CD4-positive, alpha-beta T cell treated with Interleukin-17A for 4 hours (primary cell): ENCODE measurements at regions not wholly inside any gene's neighbourhood (a gene's known extent, or its start where the extent isn't known, plus 50 kb on each side); places are given as distances from the start of the nearest gene placed in this dataset.
A peak's percentile ranks its signal among the peaks of the same experiment; 100 is the strongest.

Experiments used
- DNase-seq: peaks from one replicate; pipeline ENCODE4 v3.0.0-alpha.2; 2020; ENCODE audit warnings: mixed read lengths

DNA sequence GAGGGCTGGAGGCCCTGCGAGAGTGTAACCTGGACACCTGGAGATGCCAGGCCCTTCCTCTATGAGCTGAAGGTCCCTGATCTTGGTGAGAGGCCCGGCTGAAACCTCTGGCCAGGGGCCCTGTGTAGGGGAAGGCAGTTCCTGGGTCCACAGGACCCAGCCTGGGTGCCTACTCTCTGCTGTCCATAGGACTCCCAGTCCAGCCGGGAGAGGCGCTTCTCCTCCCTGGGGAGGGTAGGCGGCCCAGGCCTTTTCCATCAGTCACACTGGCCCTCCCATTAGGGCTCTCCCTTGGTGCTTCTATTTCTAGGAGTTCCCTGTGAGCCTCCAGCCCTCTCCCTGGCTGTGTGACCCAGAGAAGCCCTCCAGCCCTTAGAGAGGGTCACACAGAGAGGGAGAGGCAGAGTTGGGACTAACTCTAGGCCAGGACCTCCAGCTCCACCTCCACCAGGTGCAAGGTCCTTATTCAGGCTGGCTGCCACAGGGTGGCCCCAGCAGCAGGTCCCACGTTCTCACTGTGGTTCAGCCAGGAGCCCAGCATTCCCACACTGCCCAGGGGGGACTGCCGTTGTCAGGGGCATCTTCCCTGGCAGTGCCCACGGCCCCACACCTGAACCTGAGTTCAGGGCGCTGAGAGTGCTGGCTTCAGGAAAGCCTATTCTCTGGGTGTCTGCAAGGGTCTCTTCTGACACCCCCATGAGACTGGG is 146.8 kb downstream of the SMAD6 start:
- no peak for DNase-seq

DNA sequence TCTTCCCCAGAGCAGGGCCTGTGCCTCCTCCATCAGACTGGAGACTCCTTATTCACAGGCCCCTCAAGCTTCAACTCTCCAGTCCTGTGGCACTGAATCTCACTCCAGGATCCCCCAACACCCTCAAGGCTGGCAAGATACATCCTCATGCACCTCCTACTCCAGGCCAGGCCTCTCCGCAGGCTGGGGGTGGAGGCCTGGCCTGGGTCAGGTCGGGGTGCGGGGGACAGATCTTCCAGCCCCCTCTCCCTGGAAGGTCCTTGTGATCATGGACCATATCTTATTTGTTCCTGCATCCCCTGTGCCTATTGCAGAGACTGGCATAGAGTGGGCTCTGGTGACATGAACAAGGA is 147.3 kb downstream of the SMAD6 start:
- DNase-seq, result no peak

DNA sequence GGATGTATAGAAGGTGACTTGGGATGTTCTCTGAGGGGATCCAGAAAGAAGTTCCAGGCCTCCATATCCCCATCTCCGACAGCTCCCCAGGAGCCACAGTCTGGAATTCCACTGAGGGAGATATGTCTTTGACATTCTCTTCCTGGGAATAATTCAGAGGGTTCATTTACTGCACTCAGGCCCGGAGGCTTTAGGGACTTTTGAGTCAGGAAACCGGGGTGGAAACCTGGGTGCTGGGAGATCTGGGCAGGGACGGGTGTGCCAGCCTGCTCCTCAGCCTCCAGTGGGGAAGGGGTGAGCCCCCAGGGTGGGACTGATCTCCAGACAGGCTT is 147.7 kb downstream of the SMAD6 start:
- no peak for DNase-seq

DNA sequence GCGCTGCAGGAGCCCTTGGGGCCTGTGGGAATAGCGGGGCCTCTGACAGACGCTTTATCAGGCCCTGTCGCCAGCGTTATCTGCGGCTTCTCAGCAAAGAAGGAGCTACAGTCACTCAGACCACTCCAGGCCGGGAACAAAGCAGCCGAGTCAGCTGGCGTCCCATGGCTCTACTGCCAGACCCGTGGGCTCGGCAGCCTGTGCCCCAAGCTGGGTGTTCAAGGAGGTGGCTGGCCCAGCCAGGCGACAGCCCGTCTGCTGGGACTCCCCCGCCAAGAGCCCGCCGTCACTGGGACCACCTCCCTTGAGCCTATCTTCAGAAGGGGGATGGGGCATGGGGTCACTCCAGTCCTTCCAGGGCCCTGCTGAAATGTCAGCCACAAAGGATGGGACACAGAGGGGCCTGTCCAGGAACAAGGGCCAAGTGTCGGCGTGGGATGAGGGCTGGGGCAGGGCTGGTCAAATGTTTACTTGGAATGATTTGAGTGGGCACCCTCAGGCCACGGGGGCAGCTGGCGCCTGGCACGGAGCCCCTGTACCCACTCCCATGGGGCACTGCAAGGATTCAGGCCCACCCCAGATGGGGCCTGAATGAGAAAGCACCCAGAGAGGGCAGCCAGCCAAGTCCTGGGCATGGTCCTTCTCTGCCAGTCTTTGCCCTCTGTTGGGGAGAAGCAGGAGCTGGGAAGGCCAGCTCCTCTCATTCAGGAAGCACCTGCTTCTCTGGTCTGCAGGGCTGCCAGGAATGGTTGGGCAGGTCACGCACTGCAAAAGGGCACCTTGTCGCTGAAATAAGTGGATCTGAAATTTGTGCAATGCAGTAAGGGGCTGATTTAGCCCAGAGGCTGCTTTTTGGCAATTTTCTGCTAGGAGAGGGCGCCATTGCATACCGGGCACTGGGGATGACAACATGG is 148.3 kb downstream of the SMAD6 start:
- no peak for DNase-seq

DNA sequence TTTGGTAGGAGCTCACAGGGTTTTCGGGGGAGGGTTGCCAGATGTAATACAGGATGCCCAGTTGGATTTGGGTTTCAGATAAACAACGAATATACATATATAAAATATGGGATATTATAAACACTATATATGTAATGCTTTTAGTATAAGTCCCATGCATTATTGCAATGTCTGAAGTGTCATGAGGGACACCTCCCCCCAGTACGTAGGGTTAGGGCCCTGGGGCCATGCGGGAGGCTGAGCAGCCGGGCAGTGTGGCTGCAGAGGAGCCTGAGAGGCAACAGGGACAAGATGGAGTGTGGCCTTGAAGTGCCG is 148.9 kb downstream of the SMAD6 start:
- DNase-seq, result no peak

DNA sequence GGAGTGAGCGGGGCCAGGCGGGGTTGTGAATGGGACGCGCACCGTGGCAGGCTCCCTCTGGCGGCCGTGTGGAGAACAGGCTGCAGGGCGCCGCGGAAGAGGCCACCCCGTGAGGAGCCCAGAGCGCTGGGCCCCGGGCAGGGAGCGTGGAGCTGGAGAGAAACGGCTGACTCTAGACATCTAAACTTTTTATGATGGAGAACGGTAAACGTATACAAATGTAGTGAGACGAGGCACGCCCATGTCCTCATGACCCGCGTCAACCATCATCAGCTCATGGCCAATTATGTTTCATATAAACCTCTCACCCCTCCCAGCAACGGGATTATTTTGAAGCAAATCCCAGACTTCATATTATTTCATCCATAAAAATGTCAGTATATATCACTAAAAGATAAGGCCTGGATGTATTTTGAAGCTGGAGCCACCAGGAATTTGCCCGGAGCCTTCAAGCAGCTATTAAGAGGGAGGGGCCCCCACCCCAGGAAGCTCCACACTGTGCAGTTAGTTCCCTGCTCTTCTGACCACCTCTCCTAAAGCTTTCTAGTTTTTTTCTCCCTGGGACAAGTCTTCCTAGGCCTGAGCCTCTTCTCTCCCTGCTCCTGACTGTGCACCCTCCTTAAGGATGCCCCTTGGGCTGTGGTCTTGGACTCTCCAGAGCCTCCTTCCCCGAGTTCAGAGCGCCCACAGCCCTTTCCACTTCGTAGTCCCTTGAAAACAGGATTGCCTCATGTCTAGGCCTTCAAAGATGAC is 149.5 kb downstream of the SMAD6 start:
- peak; percentile 80 for DNase-seq

DNA sequence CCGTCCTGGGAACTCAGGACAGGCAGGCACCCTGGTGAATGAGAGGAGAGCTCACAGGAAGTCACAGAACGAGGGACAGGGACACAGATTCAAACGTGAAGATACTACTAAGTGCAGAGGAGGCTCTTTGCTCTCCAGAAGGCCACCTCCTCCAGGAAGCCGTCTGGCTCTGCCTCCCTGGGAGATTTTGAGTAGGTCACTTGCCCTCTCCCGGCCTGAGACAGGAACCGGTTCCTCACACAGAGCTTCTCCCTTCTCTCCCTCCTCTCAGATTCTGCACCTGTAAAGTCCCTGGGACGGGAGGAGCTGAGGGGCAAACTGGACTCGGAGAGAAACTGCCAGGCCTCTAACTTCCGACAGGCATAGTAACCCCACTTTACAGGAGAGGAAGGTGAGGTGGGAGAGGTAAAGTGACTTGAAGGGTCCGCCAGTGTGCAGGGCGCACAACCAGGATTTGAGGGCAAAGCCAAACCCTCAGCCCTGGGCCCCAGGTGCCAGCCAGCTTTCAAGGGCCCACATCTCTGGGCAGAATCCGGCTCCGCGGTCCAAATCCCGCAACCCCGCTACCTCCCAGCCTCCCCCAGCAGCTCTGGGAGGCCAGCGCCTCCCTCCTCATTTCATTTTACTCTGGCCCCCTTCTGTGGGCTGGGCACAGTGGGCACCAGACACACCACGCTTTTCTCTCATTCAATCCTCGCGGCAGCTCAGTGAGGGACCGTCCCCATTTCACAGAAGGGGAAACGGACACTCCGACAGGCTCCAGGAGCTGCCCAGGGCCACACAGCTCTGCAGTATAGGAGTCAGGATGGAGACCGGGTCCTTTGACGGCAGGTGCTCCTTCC is 150.2 kb downstream of the SMAD6 start:
- DNase-seq, result no peak

DNA sequence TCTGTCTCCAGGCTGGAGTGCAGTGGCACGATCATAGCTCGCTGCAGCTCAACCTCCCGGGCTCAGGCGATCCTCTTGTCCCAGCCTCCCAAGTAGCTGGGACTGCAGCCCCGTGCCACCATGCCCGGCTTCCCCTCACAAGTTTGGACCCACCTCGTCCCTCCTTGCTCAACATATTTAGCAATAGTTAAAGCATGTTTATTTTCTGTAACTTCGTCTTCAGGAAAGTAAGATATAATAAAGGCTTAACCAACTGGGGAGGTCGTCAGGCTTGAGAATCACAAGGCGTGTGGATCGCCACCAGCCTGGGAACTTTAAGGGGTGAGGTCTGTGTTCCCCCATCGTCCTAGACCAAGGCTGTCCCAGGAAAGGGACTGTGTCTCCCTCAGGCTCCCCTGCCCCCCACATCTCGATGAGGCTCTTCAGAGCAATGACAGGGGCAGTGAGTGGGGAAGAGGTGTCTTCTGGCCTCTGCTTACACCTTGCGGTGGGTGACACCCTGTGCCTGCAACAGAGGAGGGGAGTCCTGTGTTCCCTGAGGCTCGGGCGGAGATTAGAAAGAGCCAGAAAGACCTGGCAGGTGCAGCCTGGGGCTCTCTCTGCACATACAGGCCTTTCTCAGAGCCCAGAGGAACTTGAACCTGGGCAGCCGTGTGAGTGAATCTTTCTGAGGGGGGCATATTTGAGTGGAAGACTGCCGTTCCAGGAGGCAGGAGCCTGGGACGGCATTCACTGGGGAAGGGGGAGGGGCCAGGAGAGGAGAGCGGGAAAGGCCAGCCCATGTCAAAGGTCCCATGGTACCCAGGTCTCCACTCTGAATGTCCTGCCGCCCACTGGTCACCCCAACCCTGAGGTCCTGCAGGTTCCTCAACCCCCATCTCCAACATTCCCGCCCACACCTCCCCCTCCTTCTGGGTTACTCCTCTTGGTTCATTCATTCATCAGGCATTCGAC is 152.3 kb downstream of the SMAD6 start:
- DNase-seq, result no peak

DNA sequence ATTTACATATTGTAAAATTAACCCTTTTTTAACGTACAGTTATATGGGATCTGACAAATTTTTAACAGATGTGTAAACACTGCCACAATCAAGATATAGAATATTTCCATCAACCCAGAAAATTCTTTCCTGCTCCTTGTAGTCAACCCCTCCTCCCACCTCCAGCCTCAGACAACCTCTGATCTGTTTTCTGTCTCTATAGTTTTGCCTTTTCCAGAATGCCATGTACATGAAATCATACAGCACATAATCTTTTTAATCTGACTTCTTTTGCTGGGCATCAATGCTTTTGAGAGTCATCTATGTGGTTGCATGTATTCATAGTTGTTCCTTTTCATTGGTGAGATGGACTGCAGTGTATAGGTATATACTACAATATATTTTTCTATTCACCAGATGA is 153.0 kb downstream of the SMAD6 start:
- no peak for DNase-seq

DNA sequence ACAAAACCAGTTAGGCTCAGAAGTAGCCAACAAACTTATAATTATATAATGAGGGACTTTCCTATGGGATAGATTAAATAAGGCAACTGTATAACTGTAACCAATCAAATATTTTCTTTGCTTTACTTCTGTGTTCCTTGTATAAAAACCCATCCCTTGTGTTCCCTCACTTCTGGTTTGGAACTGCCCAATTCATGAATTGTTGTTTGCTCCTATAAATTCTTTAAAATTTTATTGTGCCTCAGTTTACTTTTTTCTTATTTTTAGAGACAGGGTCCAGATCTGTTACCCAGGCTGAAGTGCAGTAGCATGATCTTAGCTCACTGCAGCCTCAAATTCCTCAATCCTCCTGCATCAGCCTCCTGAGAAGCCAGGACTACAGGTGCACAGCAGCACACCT is 155.7 kb downstream of the SMAD6 start:
- DNase-seq, result no peak

DNA sequence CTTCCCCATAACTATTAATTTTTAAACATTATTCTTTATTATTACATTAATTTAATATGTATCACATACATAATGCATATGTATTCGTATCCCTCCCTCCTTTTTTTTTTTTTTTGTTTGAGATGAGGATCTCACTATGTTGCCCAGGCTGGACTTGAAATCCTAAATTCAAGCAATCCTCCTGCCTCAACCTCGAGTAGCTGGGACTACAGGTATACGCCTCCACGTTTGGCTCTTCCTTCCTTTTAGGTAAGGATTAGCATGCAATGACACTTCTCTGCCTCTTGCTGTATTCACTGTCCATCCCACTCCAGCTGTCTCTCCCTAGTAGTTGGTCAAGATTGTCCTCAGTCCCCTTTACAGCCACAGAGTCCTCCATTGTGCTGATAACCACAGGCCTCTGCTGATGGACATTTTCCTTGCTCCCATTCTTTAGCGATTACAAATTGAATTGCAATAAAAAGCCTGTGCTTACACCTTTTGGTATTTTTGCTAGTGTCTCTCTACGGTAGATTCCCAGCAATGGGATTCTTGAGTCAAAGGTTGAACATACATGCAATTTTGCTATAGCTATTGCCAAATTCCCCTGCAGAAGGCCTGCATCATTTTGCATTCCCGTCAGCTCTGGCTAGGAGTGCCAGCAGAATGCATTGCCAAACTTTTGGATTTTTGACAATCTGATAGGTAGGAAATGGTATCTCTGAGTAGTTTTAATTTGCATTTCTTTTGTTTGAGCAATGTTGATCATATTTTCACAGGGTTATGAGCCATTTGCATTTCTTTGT is 156.6 kb downstream of the SMAD6 start:
- no peak for DNase-seq

DNA sequence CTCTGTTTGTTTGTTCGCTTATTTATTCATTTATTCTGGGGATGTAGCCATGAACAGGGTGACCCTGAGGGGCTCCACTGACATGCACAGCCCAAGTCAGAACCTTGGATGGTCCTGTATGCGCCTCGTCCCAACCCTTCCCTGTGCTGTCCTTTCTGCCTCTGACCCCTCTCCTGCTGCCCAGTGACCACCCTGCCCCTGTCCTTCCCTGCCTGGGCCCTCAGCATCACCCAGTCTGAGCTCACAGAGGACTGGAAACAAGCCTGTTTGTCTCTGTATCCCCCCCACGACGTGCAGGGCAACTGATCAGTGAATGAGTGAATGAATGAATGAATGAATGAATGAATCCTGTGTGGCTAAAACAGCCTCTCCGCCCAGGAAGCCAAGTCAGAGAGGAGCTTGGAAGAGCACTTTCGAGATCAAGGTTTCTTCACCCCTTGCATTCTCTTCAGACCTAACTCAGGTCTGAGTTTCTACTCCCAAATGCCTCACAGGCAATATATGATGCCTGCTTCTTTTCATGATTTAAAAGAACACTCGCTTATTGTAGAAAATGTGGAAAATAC is 157.7 kb downstream of the SMAD6 start:
- no peak for DNase-seq

DNA sequence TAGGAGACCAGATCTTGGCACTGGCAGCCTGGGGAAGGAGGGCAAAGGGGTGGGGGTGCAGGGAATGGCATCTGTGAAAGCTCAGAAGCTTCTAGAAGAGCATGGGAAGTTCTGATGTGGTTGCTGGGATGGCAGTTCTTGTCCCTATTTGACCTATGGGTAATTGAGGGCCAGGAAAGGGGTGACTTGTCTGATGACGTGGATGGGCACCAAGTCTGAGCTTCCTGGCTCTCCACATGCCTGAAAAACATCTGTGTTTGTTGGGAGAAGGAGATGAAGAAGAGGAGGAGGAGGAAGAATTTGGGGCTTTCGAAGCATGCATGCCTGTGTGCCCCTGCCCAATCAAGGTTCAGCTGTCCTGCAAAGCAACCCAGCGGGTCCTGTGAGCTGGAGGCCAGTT is 158.8 kb downstream of the SMAD6 start:
- DNase-seq, result no peak

DNA sequence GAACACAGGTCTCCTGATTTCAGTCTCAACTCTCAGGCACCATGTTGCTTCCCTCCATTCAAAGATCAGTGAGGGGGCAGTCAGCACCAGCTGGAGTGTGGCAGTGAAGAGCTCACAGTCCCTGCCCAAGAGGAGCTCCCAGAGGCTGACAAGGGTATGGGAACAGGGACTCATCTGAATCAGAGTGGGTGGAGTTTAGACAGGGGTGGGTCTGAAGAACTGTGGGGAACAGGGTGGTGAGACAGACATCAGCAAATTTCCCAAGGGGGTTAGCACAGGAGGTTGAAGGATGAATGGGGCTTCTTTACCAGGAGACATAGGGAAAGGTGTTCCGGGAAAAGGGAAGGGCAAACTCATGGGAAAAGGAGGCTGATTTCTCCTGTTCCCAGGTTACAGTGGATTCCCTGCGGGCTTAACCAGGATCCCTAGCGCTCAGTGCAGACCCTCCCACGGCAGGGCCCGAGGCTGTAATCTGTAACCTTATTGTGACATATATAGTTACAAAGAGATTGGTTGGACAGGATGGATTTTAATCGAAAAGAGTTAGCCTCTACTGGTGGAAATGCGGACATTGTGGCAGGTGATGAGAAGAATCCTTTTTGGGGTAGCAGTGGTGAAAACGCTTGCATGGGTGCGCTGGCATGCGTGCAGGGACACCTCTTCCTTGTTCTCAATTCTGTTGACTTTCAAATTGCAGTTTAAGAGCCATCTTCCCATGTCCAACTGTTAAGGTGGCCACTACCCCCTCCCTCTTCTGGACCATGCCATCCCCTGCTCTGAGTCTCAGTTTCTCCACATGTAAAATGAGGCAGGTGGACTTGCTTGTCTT is 160.3 kb downstream of the SMAD6 start:
- DNase-seq, result no peak

DNA sequence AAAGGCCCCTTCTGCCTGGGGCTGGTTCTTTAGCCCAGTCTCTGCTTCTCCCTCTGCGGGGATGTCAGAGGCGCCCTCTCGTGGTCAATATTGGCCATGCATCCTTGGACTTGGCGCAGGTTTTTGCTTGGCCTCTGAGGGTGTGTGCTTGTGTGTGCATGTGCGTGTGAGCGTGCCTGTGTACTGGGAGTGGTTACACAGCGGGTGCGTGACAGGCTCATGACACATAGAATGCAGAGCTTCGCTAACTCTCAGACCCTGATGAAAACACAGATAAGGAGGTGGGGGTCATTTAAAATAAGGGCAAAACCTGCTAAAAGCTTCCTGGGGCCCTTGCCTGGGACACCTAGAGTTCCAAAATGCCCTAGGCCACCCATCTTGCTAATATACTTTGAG is 160.9 kb downstream of the SMAD6 start:
- peak; percentile 72 for DNase-seq

DNA sequence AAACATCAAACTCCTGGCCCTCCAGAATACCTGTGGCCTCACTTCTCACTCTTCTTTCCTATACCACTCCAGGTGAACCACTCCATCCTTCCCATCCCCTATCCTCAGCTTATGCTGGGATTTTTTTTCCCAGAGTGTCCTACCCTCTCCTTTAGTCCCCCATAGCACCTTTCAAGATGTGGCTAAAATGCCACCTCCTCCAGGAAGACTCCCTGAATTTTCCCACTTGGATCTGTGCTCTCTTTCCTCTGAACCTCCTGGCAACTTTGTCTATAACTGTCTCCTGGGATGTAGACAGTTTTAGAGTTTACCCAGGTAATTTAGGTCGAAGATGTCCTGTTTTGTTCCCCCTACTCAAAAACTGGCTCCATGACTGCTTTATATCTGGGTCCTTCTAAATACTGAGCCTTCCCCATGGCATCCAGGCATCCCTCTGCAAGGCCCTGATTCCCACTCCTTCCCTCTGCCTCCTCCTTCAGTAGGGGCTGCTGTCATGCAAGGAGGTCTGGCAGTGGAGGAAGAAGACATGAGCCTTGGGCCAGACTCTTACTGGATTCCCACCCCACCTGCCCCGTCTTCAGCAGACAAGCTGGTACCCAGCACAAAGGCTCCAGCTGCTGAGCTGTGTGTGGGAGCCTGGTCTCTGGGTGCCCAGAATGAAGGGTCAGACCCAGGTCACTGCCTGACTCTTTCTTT is 161.5 kb downstream of the SMAD6 start:
- DNase-seq, result no peak

DNA sequence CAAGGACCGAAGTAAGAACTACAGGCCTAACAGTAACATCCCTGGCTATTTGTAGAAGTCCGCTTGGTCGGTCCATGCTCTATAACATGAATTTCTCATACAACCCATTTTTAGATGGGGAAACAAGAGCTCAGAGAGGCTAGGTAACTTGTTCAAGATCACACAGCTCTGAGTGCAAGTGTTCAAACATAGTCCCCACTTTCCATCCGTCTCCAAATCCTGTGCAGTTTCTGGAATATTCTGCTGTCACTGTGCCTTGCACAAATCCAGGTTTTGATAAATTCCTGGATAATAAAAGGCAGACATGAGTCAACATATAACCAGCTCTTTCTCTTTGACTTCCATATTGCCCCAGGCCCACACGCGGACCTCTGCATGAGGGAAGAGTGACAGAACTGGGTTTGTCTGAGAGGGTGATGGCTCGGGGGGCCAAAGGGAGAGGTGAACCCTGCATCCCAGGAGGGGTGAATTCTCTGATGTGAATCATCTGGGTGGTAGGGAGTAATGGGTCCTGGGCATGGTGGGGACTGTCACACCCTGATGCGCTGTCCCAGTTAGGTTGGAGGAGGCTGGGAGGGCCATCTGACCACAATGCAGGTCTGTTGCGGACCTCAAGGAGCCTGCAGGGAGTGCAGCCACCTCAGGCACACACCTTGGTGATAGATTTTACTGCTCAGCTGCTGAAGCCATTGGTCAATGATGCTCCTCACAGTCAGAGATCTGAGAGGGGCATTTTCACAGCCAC is 162.2 kb downstream of the SMAD6 start:
- no peak for DNase-seq

DNA sequence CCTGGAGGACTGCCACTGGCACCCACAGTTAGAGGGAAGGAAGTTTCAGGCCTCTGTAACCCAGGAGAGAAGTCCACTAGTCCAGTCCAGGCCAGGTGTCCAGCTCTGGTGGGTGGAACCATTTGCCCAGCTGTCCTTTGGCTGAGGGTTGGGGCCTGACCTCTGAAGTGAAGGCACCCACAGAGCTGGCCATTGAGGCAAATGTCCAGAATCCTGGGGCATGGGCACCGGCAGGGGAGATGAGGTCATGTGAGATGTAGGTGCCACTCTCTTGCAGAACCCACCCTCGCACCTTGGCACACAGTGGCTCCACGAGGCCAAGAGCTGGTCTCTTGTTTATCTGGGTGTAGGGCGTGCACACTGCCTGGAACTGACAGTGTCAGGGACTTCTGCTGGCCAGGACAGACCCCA is 162.8 kb downstream of the SMAD6 start:
- no peak for DNase-seq
